H1 (cell line): ENCODE measurements at regions not wholly inside any gene's neighbourhood (a gene's known extent, or its start where the extent isn't known, plus 50 kb on each side); places are given as distances from the start of the nearest gene placed in this dataset.

ENCODE experiments used
- MAFK ChIP-seq: IDR thresholded peaks from 2 replicates; pipeline ENCODE4 v1.6.1; 2012; ENCODE audit warnings: low read depth, mild to moderate bottlenecking, improper control_type of control experiment, low read length
- PHF8 ChIP-seq: fragments of 200-600 bp; sonication (generic); conservative IDR thresholded peaks from 2 replicates; pipeline ENCODE4 v1.7.1; 2012; ENCODE audit warnings: low read depth, mild to moderate bottlenecking, inconsistent platforms, low read length, moderate library complexity
- RNF2 ChIP-seq: fragments of 200-900, 300-1000 bp; sonication (generic); IDR thresholded peaks from 2 replicates; pipeline ENCODE4 v1.7.1; 2016; ENCODE audit warnings: borderline replicate concordance, low read depth, mild to moderate bottlenecking, antibody characterized with exemption, low read length; ENCODE audit not compliant: poor library complexity, severe bottlenecking; ENCODE audit errors: missing control alignments
- TF ChIP-seq, protein P1 (sequence below): IDR thresholded peaks from 2 replicates; pipeline ENCODE4 v1.6.1; 2012; ENCODE audit warnings: inconsistent platforms

DNA sequence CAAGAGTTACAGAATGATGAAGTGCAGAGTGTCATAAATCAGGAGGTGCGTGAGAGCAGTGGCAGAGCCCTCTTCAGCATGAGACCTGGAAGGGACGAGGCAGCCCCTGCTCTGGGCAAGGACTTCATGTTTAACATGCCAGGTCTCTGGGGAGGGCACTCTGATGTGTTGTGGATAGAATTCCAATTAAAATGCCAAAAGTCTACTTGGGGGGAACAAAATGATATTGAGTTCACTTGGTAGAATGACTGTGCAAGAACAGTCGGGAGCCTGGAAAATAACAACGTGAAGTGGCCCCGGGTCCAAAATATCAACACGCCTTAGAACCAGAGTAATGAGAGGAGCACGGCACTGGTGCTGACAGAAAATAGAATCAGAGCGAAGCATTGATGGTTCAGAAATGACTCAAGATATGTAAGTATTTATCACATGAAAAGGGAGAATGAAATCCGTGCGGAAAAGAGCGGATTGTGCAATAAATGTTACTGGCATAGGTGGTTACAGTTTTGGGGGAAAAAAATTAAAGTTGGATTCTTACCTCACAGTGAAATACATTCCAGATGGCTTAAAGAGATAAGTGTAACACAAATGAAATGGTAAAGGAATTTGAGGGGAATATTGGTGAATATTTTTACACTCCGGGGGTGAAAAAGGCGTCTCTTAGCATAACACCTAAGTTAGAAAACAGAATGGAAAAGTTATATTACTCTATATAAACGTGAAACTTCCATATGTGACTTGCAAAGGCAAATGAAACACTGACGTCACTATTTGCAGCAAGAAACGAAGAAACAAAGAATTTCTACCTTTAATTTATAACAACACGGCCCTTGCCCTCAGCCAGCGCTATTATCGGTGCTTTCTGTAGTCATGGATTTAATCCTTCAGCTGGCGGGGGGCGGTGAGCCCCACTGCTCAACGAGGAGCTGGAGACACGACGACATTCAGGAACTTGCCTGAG lies 159.4 kb upstream of the TWIST2 start (continued):
- no peak for TF ChIP-seq RNF2
- TF ChIP-seq, protein P1, sequence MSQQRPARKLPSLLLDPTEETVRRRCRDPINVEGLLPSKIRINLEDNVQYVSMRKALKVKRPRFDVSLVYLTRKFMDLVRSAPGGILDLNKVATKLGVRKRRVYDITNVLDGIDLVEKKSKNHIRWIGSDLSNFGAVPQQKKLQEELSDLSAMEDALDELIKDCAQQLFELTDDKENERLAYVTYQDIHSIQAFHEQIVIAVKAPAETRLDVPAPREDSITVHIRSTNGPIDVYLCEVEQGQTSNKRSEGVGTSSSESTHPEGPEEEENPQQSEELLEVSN: no peak
- no peak for TF ChIP-seq PHF8
- no peak for TF ChIP-seq MAFK
